ENCODE measurements at regions not wholly inside any gene's neighbourhood (a gene's known extent, or its start where the extent isn't known, plus 50 kb on each side); places are given as distances from the start of the nearest gene placed in this dataset.

GRCh38 chr12:91249054-91249453 lies 66.4 kb upstream of the DCN start:
- no peak for TF ChIP-seq CTCF (IDR thresholded peaks at IDR 0.05; ENCODE audit: insufficient read depth, low read length)
- no peak for TF ChIP-seq POLR2AphosphoS5 (IDR thresholded peaks at IDR 0.05; ENCODE audit: low read depth)
- no peak for TF ChIP-seq SPI1 (IDR thresholded peaks at IDR 0.05; ENCODE audit: borderline replicate concordance, low read depth)
- TF ChIP-seq GABPA (IDR thresholded peaks at IDR 0.05; ENCODE audit: low read depth), result no peak
- TF ChIP-seq REST (IDR thresholded peaks at IDR 0.05; ENCODE audit: insufficient replicate concordance, low read depth), result no peak
